PC-3 (cell line): ENCODE measurements at regions not wholly inside any gene's neighbourhood (a gene's known extent, or its start where the extent isn't known, plus 50 kb on each side); places are given as distances from the start of the nearest gene placed in this dataset.
"Not testable (repeated sequence)": the region's sequence is repeated elsewhere in the genome, so short reads cannot be mapped to it uniquely, and the experiment has no call there.

Experiments
- EZH2 ChIP-seq: fragments of 300-600 bp; sonication (generic); IDR thresholded peaks from one replicate; pipeline ENCODE4 v1.6.1; 2017; ENCODE audit warnings: antibody characterized with exemption, mild to moderate bottlenecking, low read length; ENCODE audit not compliant: unreplicated experiment
- TF ChIP-seq, protein P1 (sequence below): fragments of 300-600 bp; sonication (generic); conservative IDR thresholded peaks from 2 replicates; pipeline ENCODE4 v1.5.1; 2017; ENCODE audit warnings: antibody characterized with exemption, low read depth, mild to moderate bottlenecking, low read length

DNA sequence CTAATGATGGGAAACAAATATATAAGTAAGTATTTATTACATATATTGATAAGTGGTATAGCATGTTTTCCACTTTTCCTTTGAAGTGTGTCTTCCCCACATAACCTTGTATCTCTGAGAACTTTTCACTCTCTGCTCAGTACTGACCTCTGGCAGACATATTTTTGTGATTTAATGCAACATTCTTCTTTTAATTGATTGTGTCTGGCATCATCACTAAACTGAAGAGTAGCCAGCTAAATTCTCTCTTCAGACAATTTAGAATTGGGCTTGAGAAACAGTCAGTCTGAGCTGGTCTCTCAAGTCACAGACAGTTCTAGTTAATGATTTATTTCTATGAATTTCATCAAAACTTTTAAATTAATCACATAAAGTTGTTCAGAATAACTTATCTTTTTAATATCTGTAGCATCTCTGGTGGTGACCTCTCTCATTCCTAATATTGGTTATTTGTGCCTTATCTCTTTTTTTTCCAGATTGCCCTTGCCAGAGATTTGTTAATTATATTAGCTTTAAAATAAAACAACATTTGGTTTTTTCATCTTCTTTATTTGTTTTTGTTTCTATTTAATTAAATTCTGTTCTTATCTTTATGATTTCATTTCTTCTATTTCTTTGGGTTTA is 230.0 kb upstream of the VLDLR start:
- TF ChIP-seq, protein P1, sequence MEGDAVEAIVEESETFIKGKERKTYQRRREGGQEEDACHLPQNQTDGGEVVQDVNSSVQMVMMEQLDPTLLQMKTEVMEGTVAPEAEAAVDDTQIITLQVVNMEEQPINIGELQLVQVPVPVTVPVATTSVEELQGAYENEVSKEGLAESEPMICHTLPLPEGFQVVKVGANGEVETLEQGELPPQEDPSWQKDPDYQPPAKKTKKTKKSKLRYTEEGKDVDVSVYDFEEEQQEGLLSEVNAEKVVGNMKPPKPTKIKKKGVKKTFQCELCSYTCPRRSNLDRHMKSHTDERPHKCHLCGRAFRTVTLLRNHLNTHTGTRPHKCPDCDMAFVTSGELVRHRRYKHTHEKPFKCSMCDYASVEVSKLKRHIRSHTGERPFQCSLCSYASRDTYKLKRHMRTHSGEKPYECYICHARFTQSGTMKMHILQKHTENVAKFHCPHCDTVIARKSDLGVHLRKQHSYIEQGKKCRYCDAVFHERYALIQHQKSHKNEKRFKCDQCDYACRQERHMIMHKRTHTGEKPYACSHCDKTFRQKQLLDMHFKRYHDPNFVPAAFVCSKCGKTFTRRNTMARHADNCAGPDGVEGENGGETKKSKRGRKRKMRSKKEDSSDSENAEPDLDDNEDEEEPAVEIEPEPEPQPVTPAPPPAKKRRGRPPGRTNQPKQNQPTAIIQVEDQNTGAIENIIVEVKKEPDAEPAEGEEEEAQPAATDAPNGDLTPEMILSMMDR = not testable (repeated sequence)
- not testable (repeated sequence) for TF ChIP-seq EZH2
